Right ventricle myocardium superior (tissue), 1 donor: ENCODE measurements at regions not wholly inside any gene's neighbourhood (a gene's known extent, or its start where the extent isn't known, plus 50 kb on each side); places are given as distances from the start of the nearest gene placed in this dataset.
"Not testable (repeated sequence)": the region's sequence is repeated elsewhere in the genome, so short reads cannot be mapped to it uniquely, and the experiment has no call there.

ENCODE experiments used
- ATAC-seq: fragments of 200-7000 bp; cut with Tn5 transposase; one replicate; pipeline ENCODE4 v1.9.1; 2020; ENCODE audit warnings: mild to moderate bottlenecking; ENCODE audit not compliant: poor library complexity
- DNase-seq: peaks from one replicate; pipeline ENCODE4 v3.0.0-alpha.2; 2020
- intact Hi-C: fragments of 100-400 bp; cut with DNase I; formaldehyde crosslinking; loops from one replicate; pipeline ENCODE4 v1.11.2; 2022
- donor health status: DM: no; HTN: yes; CAD: no; lungs with severe emphysema.

GRCh38 chr2:16053437-16054257, 113.3 kb downstream of the MYCN start:
- no peak for ATAC-seq
- intact Hi-C loops = no loop called here
- DNase-seq = no peak

GRCh38 chr2:16052571-16053052, 112.3 kb downstream of the MYCN start:
- DNase-seq, intact Hi-C loops, ATAC-seq: not testable (repeated sequence)

DNA sequence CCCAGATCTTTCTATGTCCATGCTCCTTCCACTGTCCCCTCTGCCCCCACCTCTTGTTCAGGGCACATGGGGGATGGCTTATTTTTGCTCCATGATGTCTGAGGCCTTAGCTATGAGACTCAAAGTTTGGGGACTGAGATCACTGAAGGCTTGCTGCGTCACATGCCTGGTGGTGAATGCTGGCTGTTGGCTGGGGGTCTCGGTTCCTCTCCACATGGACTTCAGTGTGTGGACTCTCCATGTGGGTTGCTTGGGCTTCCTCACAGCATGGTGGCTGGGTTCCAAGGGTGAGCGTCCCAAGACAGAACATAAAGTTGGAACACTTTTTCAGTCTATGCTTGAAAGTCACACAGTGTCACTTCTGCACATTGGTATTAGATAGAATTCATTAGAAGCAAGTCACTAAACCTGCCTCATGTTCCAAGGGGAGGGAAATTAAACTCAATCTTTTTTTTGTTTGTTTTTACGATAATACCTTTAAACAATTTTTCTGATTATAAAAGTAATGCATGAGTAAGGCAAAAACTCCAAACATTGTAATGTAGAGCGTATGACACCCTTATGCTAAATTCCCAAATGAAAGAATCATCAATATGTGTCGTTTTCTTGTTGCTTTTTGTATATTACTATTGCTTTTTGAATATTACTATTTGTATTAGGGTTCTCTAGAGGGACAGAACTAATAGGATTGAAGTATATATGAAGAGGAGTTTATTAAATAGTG, 111.7 kb downstream of the MYCN start:
- intact Hi-C loops = no loop called here
- ATAC-seq (no peak), DNase-seq (no peak)

DNA sequence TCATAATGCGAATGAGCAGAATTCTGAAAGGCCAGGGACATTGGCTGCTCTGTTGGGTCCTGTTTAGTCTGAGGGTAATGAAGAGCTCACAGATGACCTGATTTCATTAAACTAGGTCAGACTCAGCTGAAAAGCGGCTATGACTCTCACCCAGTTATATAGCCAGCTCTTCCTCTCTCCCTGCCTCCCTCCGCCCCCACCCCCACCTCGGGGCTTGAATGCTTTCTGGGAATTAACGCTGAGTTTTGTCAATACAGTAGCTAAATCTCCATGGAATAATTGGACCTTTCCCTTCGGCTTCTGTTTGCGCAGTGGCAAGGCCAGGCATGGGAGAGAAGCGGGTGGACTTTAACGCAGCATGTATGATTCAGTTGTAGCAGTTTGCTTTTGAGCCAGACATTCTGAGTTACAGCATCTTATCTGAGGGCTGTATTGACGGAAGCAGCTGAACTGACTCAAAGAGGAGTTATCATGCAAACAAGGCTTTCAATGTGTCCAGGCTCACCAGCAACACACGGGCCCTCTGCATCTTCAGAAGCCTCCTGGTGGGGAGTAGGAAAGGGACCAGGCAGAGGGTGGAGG, 110.6 kb downstream of the MYCN start:
- no peak for DNase-seq
- no peak for ATAC-seq

GRCh38 chr2:16050261-16050907, 110.0 kb downstream of the MYCN start:
- ATAC-seq (no peak), DNase-seq (no peak)
- intact Hi-C loops = no loop called here

More for the DNA sequence above, 110.6 kb downstream of the MYCN start:
- intact Hi-C loops = no loop called here

GRCh38 chr2:16049406-16049805, 109.1 kb downstream of the MYCN start:
- ATAC-seq (no peak), DNase-seq (no peak)
- intact Hi-C loops = no loop called here

DNA sequence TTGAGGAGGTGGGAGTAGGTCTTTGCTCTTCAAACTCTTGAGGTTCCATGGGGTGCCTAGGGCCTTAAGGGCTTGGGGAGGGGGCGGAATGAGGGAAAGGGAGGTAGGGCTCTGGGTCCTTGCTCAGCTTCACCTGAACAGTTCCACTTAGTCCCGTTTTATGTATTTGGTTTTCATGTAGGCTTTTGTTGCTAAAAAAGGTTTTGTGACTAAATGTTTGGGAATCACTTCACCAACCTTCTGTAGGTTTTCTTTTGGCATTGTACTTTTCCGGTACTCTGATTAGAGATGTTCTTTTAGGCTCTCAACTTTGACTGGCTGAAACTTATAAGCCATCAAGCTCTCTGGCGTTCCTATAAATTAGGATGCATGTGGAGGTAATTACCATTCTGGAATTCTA, 108.1 kb downstream of the MYCN start:
- ATAC-seq = no peak
- intact Hi-C loops = no loop called here
- no peak for DNase-seq

GRCh38 chr2:16047701-16048100, 107.4 kb downstream of the MYCN start:
- intact Hi-C loops = no loop called here
- ATAC-seq (no peak), DNase-seq (no peak)

- ATAC-seq (no peak), DNase-seq (no peak)
- intact Hi-C loops = no loop called here
Observed at GRCh38 chr2:16046649-16047048, 106.3 kb downstream of the MYCN start.

DNA sequence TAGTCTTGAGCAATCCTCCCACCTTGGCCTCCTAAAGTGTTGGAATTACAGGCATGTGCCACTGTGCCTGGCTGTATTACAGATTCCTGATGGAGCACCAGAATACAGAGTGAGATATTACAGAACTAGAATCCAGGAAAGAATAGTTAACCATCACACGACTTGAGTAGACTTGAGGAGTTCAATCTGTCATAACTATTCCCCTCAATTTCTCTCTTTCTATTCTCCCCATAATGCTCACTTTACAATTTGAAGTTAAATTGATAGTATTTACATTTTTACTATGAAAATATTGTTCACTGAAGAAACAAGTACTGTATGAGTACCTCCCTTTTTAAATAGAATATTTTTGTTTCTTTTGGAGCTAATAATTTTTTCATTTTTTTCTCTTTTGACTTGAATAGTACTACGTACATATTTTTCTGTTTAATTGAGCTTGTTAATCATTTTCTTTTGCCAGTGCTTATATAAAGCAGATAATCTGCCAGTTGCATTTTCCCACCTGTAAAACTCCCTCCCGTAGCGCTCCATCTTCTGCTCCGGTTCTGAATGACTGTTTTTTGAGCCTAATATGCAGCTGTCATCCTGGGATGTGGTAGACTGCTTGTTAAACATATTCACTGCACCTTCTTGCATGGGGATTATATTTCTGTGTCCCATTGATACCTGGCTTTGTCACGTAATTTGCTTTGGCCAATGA, 105.5 kb downstream of the MYCN start:
- intact Hi-C loops = no loop called here
- ATAC-seq = no peak
- DNase-seq = no peak

DNA sequence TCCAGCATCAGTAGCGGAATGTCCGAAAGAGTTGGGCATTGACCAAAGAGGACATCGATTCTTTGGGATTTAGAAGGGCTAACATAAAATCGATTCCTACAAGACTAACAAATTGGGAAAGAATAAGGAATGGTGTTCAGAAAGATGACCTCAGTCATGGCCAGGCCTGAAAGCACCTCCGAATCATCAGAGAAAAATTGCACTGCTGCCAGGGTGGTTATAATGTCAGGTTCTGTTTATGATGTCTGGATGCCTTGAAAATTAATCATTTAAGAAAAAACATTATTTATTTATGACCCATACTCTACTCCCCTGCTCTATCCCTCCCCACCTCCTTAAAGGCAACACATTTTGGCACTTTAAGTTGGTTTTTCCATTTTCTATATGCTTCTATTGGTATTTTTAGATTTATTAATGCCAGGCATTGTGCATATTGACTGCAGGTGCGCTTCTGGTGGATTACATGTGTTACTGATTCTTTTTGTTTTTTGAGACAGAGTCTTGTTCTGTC, 104.7 kb downstream of the MYCN start:
- intact Hi-C loops = no loop called here
- DNase-seq = no peak
- ATAC-seq = no peak

DNA sequence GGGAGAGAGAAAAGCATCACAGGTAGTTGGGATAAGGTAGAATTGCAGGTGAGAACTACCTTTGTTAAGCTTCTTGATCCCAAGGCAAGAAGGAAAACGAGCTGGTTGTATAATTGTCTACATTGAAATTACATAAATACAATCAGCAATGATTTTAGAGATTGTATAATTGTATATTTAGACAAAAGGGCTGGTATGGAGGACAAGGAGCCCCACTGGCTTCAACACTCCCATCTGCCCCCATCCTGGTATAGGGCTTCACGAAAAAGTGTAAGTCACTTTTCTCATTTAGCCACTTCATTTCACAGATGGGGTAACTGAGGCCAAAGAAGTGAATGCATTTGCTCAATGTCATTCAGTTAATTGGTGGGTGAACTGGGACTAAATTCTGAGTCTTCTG, 103.3 kb downstream of the MYCN start:
- DNase-seq = no peak
- ATAC-seq = no peak
- intact Hi-C loops = no loop called here

DNA sequence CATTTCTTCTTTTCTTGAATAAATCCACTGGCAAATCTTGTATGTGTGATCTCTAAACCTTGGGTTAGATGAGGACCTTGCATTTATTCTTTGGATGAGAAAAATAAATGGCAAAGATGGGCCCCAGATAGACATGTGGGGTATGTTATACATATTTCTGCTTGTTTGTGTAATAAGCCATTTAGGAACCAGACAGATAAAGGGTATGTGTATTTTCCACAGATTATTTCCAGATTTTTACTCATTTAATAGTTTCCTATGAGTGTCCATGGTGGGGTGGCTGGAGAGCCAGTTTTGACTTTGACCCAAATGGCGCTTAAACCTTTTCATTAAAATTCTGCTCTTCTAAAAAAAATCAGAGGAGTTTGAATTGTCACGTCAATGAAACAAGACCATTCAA, 102.8 kb downstream of the MYCN start:
- intact Hi-C loops = no loop called here
- ATAC-seq (no peak), DNase-seq (no peak)

DNA sequence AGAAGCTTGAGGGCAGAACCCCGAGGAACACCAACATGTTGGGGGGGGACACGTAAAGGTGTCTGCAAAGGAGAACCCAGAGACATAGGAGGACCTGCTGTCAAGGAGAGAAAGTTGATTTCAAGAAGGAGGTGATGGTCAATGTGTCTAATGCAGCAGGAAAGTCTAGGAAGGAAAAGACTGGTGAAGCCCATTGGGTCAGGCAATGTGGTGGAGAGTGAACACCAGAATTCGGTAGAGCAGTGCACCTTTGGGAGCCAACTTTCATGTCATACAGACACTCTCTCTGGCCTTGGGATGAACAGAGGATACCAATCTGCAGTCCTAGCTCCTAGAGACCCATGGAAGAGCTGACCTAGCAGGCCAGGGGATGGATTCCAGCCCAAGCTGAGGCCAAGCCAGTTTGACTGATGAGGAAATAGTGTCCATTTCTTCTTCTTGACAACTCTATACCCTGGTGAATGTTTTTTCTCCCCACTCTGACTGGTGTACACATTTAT, 101.9 kb downstream of the MYCN start:
- intact Hi-C loops = no loop called here
- DNase-seq (no peak), ATAC-seq (no peak)

DNA sequence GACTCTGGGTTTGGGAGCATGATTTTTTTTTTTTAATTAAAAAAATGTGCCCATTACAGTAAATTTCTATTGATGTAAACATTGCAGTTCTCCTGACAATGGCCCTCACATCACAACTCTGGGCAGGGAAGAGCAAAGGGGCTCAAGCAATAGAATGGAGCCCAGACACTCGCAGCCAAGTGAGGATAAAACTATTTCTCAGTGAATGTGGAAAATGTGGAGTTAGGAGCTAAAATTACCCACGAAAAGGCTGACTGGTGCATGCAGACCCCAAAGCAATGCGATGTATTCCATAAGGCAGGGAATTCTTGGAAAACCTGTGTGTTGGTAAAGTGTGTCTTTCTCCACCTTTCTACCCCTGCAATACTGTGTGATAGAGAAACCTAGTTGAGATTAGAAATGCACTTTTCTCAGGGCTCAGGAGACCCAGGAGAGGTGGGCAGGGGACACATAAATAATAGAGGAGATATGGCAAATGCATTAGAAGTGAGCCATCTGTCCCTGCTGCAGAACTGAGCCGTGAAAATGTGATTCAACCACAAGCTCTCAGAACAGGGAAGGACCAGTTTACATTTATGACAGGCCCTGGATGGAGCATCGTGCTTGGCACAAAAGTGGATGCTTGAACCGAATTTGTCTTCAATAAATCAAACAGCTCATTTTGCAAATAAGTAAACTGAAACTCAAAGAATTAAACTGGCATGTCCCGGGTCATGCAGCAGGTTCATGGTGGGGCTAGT, 100.1 kb downstream of the MYCN start:
- DNase-seq = no peak
- no peak for ATAC-seq
- intact Hi-C loops = no loop called here

DNA sequence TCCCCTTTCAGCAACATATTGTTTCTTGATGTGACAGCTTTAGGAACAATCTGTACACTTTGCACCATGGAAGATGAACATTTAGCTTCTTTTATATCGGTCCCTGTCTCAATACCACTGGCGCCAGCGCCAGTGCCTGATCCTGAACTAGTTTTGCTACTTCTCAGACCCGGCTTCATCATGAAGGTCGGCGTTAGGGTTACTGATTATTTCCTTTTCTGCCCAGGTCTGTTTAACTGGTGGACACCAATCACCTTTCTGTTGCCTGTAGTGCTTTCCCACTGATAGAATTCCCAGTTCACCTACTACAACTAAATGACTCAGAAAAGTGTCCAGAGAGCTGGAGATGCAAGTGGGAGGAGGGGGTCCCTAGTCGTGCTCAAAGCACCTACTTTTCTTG, 99.5 kb downstream of the MYCN start:
- intact Hi-C loops = no loop called here
- no peak for ATAC-seq

GRCh38 chr2:16039055-16039454, 98.7 kb downstream of the MYCN start:
- intact Hi-C loops = no loop called here
- no peak for ATAC-seq
- no peak for DNase-seq

More for the DNA sequence above, 99.5 kb downstream of the MYCN start:
- no peak for DNase-seq

DNA sequence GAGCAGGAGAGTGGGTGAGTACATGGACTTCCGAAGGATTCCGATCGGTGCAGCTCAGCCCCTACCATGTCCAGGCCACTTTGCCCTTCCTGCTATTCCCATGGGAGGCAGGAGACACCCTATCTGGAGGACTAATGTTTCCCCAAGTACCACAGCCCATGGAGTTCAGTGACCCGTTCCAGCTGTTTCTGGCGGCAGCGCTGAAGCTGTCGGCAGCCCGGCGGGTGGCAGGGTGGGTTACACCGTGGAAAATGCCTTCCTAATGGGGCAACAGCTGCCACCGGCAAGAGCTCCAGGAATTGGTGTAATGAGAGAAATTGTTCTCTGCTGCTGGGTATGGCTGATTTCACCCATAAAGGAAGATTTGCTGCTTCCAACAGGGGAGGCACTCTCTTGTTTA, 98.3 kb downstream of the MYCN start:
- ATAC-seq (no peak), DNase-seq (no peak)
- intact Hi-C loops = no loop called here
